Neural crest cell (in vitro differentiated cells): ENCODE measurements at regions not wholly inside any gene's neighbourhood (a gene's known extent, or its start where the extent isn't known, plus 50 kb on each side); places are given as distances from the start of the nearest gene placed in this dataset.

Experiments used
- DNase-seq: peaks from one replicate; pipeline ENCODE4 v3.0.0; 2021; ENCODE audit warnings: low read depth, mixed read lengths, low spot score
- H3K27ac Mint-ChIP-seq: one replicate; pipeline ENCODE4 v1.8.0; 2021; ENCODE audit warnings: mild to moderate bottlenecking, mixed read lengths; ENCODE audit not compliant: unreplicated experiment
- H3K27me3 Mint-ChIP-seq: 2 replicates; pipeline ENCODE4 v1.8.0; 2021; ENCODE audit warnings: low read depth, mild to moderate bottlenecking, mixed read lengths
- H3K36me3 Mint-ChIP-seq: 2 replicates; pipeline ENCODE4 v1.8.0; 2021; ENCODE audit warnings: low read depth, mild to moderate bottlenecking, mixed read lengths
- H3K4me1 Mint-ChIP-seq: 2 replicates; pipeline ENCODE4 v1.8.0; 2021; ENCODE audit warnings: mixed read lengths
- H3K4me3 Mint-ChIP-seq: one replicate; pipeline ENCODE4 v1.8.0; 2021; ENCODE audit warnings: mild to moderate bottlenecking, mixed read lengths
- H3K9me3 Mint-ChIP-seq: 2 replicates; pipeline ENCODE4 v1.8.0; 2021; ENCODE audit warnings: mixed read lengths
- TF ChIP-seq, protein P1 (sequence below): fragments of 200-600 bp; sonication (generic); conservative IDR thresholded peaks from 2 replicates; pipeline ENCODE4 v1.5.0; 2021; ENCODE audit warnings: antibody characterized with exemption, mild to moderate bottlenecking

DNA sequence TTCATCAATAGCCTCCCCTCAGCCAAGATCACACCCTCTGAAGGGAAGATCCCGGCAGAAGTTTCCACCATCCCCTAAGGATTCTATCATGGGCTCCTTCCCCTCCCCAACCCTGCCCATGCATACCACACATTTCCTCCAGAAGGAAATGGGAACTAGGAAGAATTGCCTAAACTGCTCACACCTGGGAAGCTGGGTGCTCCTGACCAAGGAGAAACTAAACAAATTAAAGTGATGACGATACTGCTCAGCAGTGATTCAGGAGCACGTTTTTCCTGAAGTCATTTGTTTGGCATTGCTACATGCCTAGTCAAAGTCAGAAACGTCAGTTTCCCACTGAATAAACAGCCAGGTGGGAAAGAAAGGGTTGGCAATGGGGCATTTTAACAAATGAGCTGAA lies 136.1 kb upstream of the CDYL start:
- no peak for DNase-seq
- no peak overlapping the region for H3K27ac Mint-ChIP-seq
- H3K27me3 Mint-ChIP-seq: no peaks in the 10 kb centered on the region
- peaks cover 5% of the 10 kb centered on the region for H3K4me1 Mint-ChIP-seq
- no peaks in the 10 kb centered on the region for H3K36me3 Mint-ChIP-seq
- TF ChIP-seq, protein P1, sequence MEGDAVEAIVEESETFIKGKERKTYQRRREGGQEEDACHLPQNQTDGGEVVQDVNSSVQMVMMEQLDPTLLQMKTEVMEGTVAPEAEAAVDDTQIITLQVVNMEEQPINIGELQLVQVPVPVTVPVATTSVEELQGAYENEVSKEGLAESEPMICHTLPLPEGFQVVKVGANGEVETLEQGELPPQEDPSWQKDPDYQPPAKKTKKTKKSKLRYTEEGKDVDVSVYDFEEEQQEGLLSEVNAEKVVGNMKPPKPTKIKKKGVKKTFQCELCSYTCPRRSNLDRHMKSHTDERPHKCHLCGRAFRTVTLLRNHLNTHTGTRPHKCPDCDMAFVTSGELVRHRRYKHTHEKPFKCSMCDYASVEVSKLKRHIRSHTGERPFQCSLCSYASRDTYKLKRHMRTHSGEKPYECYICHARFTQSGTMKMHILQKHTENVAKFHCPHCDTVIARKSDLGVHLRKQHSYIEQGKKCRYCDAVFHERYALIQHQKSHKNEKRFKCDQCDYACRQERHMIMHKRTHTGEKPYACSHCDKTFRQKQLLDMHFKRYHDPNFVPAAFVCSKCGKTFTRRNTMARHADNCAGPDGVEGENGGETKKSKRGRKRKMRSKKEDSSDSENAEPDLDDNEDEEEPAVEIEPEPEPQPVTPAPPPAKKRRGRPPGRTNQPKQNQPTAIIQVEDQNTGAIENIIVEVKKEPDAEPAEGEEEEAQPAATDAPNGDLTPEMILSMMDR: no peak
- no peak overlapping the region for H3K4me3 Mint-ChIP-seq
- H3K9me3 Mint-ChIP-seq: no peaks in the 10 kb centered on the region

DNA sequence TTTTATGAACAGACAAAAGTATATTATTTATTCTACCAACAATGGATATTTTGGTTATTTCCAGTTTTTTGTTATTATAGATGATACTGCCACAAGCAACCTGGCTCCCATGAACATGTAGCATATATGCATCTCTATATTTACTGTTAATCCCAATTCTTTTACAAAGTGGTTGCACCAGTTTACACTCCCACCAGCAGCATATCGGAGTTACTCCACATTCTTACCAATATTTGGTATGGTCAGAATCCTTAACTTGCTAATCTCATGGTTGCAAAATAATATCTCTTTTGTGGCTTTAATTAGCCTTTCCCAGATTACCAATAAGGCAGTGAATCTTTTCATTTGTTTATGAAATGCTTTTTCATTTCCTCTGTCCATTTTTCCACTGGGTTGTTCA lies 137.6 kb upstream of the CDYL start:
- Mint-ChIP-seq H3K4me3 (no peak overlapping the region), H3K4me1 (no peaks in the 10 kb centered on the region), H3K27me3 (no peaks in the 10 kb centered on the region), H3K36me3 (no peaks in the 10 kb centered on the region), H3K9me3 (no peaks in the 10 kb centered on the region), H3K27ac (no peak overlapping the region)
- TF ChIP-seq, protein P1: no peak
- no peak for DNase-seq

DNA sequence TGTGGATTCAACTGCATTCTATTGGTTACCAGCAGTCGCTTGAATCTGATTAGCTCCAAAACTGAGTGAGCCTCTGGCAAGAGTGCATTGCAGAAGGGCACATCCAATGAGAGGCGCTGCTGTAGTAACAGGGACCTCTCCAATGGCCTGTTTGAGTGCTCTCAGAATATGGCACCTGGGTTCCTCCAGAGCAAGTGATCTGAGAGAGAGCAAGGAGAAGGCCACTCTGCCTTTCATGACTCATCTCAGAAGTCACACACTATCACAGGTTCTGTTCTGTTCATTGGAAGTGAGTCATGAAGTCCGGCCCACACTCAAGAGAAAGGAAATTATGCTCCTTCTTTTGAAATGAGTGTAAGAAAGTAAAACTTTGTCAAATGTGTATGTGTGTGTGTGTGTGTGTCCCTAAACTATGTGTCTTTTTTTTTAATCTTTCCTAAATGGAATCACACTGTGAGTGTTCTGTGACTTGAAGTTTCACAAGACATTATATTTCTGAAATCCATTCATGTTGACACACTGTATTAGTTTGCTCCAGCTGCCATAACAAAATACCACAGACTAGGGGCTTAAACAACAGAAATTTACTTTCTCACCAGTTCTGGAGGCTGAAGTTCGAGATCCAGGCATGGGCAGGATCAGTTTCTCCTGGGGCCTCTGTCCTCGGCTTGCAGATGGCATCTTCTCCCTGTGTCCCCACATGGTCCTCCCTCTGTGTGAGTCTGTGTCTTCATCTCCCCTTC lies 138.3 kb upstream of the CDYL start:
- TF ChIP-seq, protein P1: no peak
- H3K36me3 Mint-ChIP-seq: no peaks in the 10 kb centered on the region
- no peak for DNase-seq
- H3K4me1 Mint-ChIP-seq: no peaks in the 10 kb centered on the region
- H3K9me3 Mint-ChIP-seq: no peaks in the 10 kb centered on the region
- no peak overlapping the region for H3K4me3 Mint-ChIP-seq
- no peak overlapping the region for H3K27ac Mint-ChIP-seq
- no peaks in the 10 kb centered on the region for H3K27me3 Mint-ChIP-seq

- no peaks in the 10 kb centered on the region for H3K27me3 Mint-ChIP-seq
- DNase-seq: no peak
- no peaks in the 10 kb centered on the region for H3K9me3 Mint-ChIP-seq
- no peaks in the 10 kb centered on the region for H3K4me1 Mint-ChIP-seq
- no peak overlapping the region for H3K4me3 Mint-ChIP-seq
- H3K27ac Mint-ChIP-seq: no peak overlapping the region
- TF ChIP-seq, protein P1: no peak
- H3K36me3 Mint-ChIP-seq: peaks cover 2% of the 10 kb centered on the region
These were observed 139.4 kb upstream of the CDYL start for GRCh38 chr6:4636881-4637224.

DNA sequence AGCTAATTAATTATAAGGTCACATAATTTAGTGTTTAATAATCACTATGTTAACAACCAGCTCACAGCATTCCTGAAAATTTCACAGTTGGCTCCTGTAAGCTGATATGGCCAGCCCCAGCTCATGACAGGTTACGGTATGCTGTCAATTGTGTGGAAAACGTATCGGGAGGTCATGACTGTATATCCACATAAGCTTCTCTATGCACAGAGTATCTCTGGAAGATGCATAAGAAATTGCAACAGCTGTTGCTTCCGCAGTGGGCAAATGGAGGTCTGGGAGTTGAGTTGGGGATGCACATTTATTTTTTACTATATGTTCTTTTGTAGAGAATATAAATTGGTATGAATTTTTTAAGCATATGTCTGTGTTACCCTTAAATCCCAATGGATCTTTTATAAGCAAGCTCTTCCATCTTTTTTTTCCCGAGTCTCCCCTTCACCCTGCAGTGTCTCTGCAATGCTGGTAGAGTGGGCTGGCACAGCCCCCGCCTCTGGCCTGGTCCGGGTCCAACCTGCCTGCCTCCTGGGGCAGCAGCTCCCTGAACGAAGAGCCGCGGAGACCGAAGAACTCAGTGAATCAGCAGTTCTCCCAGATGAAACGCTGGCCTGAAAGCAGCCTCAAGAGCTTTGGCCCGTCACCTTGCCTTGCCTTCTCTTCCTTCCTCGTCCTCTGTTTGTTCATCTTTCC lies 139.9 kb upstream of the CDYL start:
- no peaks in the 10 kb centered on the region for H3K4me1 Mint-ChIP-seq
- TF ChIP-seq, protein P1: no peak
- peaks cover 2% of the 10 kb centered on the region for H3K36me3 Mint-ChIP-seq
- DNase-seq: no peak
- no peaks in the 10 kb centered on the region for H3K9me3 Mint-ChIP-seq
- H3K4me3 Mint-ChIP-seq: no peak overlapping the region
- H3K27ac Mint-ChIP-seq: no peak overlapping the region
- no peaks in the 10 kb centered on the region for H3K27me3 Mint-ChIP-seq
